HFF-Myc (cell line): ENCODE measurements at regions not wholly inside any gene's neighbourhood (a gene's known extent, or its start where the extent isn't known, plus 50 kb on each side); places are given as distances from the start of the nearest gene placed in this dataset.

Source experiments
- DNase-seq: peaks from one replicate; pipeline ENCODE4 v3.0.0-alpha.2; 2011; ENCODE audit warnings: low read depth; ENCODE audit errors: extremely low read depth
- H3K4me3 ChIP-seq: replicated peaks from 2 replicates; pipeline ENCODE4 v1.5.1; 2011; ENCODE audit warnings: low read depth, mild to moderate bottlenecking, control low read depth, low read length
- CTCF ChIP-seq: IDR thresholded peaks from 2 replicates; pipeline ENCODE4 v1.5.1; 2012; ENCODE audit warnings: mild to moderate bottlenecking, low read depth, low read length, control low read depth; ENCODE audit errors: missing control alignments

- TF ChIP-seq CTCF = no peak
- H3K4me3 ChIP-seq = no peak overlapping the region
- DNase-seq = no peak
Measured at GRCh38 chr18:8980496-8980895, 122.0 kb upstream of the NDUFV2 start.

- no peak overlapping the region for H3K4me3 ChIP-seq
- no peak for TF ChIP-seq CTCF
- DNase-seq = no peak
Measured at GRCh38 chr18:8980918-8981317, 121.6 kb upstream of the NDUFV2 start.

GRCh38 chr18:8982416-8983183, 119.9 kb upstream of the NDUFV2 start:
- H3K4me3 ChIP-seq = no peak overlapping the region
- peak; percentile 89 for DNase-seq
- peak; percentile 54 for TF ChIP-seq CTCF

GRCh38 chr18:8983195-8983594, 119.3 kb upstream of the NDUFV2 start:
- no peak for DNase-seq
- H3K4me3 ChIP-seq = no peak overlapping the region
- no peak for TF ChIP-seq CTCF

GRCh38 chr18:8984131-8984721, 118.3 kb upstream of the NDUFV2 start:
- TF ChIP-seq CTCF = no peak
- no peak overlapping the region for H3K4me3 ChIP-seq

GRCh38 chr18:8987241-8987640, 115.3 kb upstream of the NDUFV2 start:
- TF ChIP-seq CTCF = no peak
- H3K4me3 ChIP-seq = no peak overlapping the region
- no peak for DNase-seq

More at GRCh38 chr18:8984131-8984721, 118.3 kb upstream of the NDUFV2 start:
- DNase-seq = no peak
